Fibroblast of skin of right biceps (primary cell): ENCODE measurements at regions not wholly inside any gene's neighbourhood (a gene's known extent, or its start where the extent isn't known, plus 50 kb on each side); places are given as distances from the start of the nearest gene placed in this dataset.
"Not testable (repeated sequence)": the region's sequence is repeated elsewhere in the genome, so short reads cannot be mapped to it uniquely, and the experiment has no call there.

Experiments used
- DNase-seq: peaks from one replicate; pipeline ENCODE4 v3.0.0-alpha.2; 2013

GRCh38 chr7:156051884-156052283 lies 239.6 kb upstream of the SHH start:
- DNase-seq, result no peak

GRCh38 chr7:156050636-156051569 lies 238.6 kb upstream of the SHH start:
- DNase-seq, result no peak

GRCh38 chr7:156049366-156049765 lies 237.1 kb upstream of the SHH start:
- no peak for DNase-seq

- DNase-seq, result no peak
Observed at GRCh38 chr7:156046031-156046560, 233.8 kb upstream of the SHH start.

GRCh38 chr7:156043416-156044178 lies 231.3 kb upstream of the SHH start:
- no peak for DNase-seq

- DNase-seq, result no peak
Observed at GRCh38 chr7:156041398-156041797, 229.1 kb upstream of the SHH start.

GRCh38 chr7:156039971-156040677 lies 227.9 kb upstream of the SHH start:
- no peak for DNase-seq

GRCh38 chr7:156039194-156039593 lies 226.9 kb upstream of the SHH start:
- no peak for DNase-seq

GRCh38 chr7:156038345-156038744 lies 226.1 kb upstream of the SHH start:
- no peak for DNase-seq

GRCh38 chr7:156036153-156036552 lies 223.9 kb upstream of the SHH start:
- no peak for DNase-seq

- DNase-seq, result not testable (repeated sequence)
Observed at GRCh38 chr7:156035387-156035786, 223.1 kb upstream of the SHH start.

- DNase-seq, result no peak
Observed at GRCh38 chr7:156034397-156034796, 222.1 kb upstream of the SHH start.

- no peak for DNase-seq
Observed at GRCh38 chr7:156032973-156033372, 220.7 kb upstream of the SHH start.

GRCh38 chr7:156031679-156032478 lies 219.6 kb upstream of the SHH start:
- DNase-seq, result no peak

GRCh38 chr7:156029460-156030007 lies 217.3 kb upstream of the SHH start:
- DNase-seq, result no peak

GRCh38 chr7:156028521-156028920 lies 216.3 kb upstream of the SHH start:
- no peak for DNase-seq

GRCh38 chr7:156027821-156028220 lies 215.6 kb upstream of the SHH start:
- DNase-seq, result no peak

- DNase-seq, result no peak
Observed at GRCh38 chr7:156026603-156027002, 214.3 kb upstream of the SHH start.

- no peak for DNase-seq
Observed at GRCh38 chr7:156026076-156026600, 213.9 kb upstream of the SHH start.

GRCh38 chr7:156025675-156026074 lies 213.4 kb upstream of the SHH start:
- no peak for DNase-seq

- no peak for DNase-seq
Observed at GRCh38 chr7:156024201-156024600, 211.9 kb upstream of the SHH start.
